B cell (primary cell): ENCODE measurements at regions not wholly inside any gene's neighbourhood (a gene's known extent, or its start where the extent isn't known, plus 50 kb on each side); places are given as distances from the start of the nearest gene placed in this dataset.

Experiments
- CTCF ChIP-seq: fragments of 200-600 bp; IDR thresholded peaks from one replicate; pipeline ENCODE4 v1.8.0; 2022; ENCODE audit warnings: antibody characterized with exemption, mild to moderate bottlenecking
- EZH2 ChIP-seq: IDR thresholded peaks from 2 replicates; pipeline ENCODE4 v1.6.1; 2012; ENCODE audit warnings: borderline replicate concordance, low read depth, mild to moderate bottlenecking, moderate library complexity, low read length; ENCODE audit not compliant: insufficient read depth, poor library complexity, severe bottlenecking

GRCh38 chr7:69285854-69286253 is 312.4 kb upstream of the AUTS2 start:
- TF ChIP-seq EZH2 (no peak), CTCF (no peak)
